ENCODE measurements at regions not wholly inside any gene's neighbourhood (a gene's known extent, or its start where the extent isn't known, plus 50 kb on each side); places are given as distances from the start of the nearest gene placed in this dataset.

GRCh38 chr9:103681435-103681834, 412.7 kb upstream of the SMC2 start:
- no peak for TF ChIP-seq EGR1 (IDR thresholded peaks at IDR 0.05)
- TF ChIP-seq ZBTB7A (IDR thresholded peaks at IDR 0.05; ENCODE audit: low read depth), result no peak
- no peak for TF ChIP-seq CREB1 (IDR thresholded peaks at IDR 0.05; ENCODE audit: low read depth)
- TF ChIP-seq NFIC (IDR thresholded peaks at IDR 0.05), result no peak
- TF ChIP-seq REST (IDR thresholded peaks at IDR 0.05; ENCODE audit: low read depth), result no peak
- TF ChIP-seq YY1 (IDR thresholded peaks at IDR 0.05; ENCODE audit: low read depth), result no peak
- no peak for TF ChIP-seq EP300 (IDR thresholded peaks at IDR 0.05; ENCODE audit: borderline replicate concordance)
- TF ChIP-seq TEAD4 (IDR thresholded peaks at IDR 0.05), result no peak
- TF ChIP-seq MAX (IDR thresholded peaks at IDR 0.05), result no peak
- no peak for TF ChIP-seq USF1 (IDR thresholded peaks at IDR 0.05)
- TF ChIP-seq FOXM1 (IDR thresholded peaks at IDR 0.05; ENCODE audit: borderline replicate concordance, low read depth), result no peak
- TF ChIP-seq CEBPB (IDR thresholded peaks at IDR 0.05), result no peak
- no peak for TF ChIP-seq TCF12 (IDR thresholded peaks at IDR 0.05; ENCODE audit: low read depth)
- TF ChIP-seq TAF1 (IDR thresholded peaks at IDR 0.05; ENCODE audit: low read depth), result no peak

GRCh38 chr9:103700195-103700962, 393.7 kb upstream of the SMC2 start:
- TF ChIP-seq MAX (IDR thresholded peaks at IDR 0.05) (no peak), EGR1 (IDR thresholded peaks at IDR 0.05) (no peak), FOXM1 (IDR thresholded peaks at IDR 0.05; ENCODE audit: borderline replicate concordance, low read depth) (no peak), REST (IDR thresholded peaks at IDR 0.05; ENCODE audit: low read depth) (no peak), RAD21 (IDR thresholded peaks at IDR 0.05; ENCODE audit: low read depth) (no peak), YY1 (IDR thresholded peaks at IDR 0.05; ENCODE audit: low read depth) (no peak), NFIC (IDR thresholded peaks at IDR 0.05) (no peak), USF1 (IDR thresholded peaks at IDR 0.05) (no peak), TEAD4 (IDR thresholded peaks at IDR 0.05) (no peak), CEBPB (IDR thresholded peaks at IDR 0.05) (no peak), EP300 (IDR thresholded peaks at IDR 0.05; ENCODE audit: borderline replicate concordance) (no peak), TAF1 (IDR thresholded peaks at IDR 0.05; ENCODE audit: low read depth) (no peak), ZBTB7A (IDR thresholded peaks at IDR 0.05; ENCODE audit: low read depth) (no peak), CREB1 (IDR thresholded peaks at IDR 0.05; ENCODE audit: low read depth) (no peak), TCF12 (IDR thresholded peaks at IDR 0.05; ENCODE audit: low read depth) (no peak)

GRCh38 chr9:103702572-103702971, 391.5 kb upstream of the SMC2 start:
- TF ChIP-seq RAD21 (IDR thresholded peaks at IDR 0.05; ENCODE audit: low read depth), result no peak
- TF ChIP-seq YY1 (IDR thresholded peaks at IDR 0.05; ENCODE audit: low read depth), result no peak
- TF ChIP-seq EGR1 (IDR thresholded peaks at IDR 0.05), result no peak
- no peak for TF ChIP-seq ZBTB7A (IDR thresholded peaks at IDR 0.05; ENCODE audit: low read depth)
- TF ChIP-seq MAX (IDR thresholded peaks at IDR 0.05), result no peak
- TF ChIP-seq CEBPB (IDR thresholded peaks at IDR 0.05), result no peak
- TF ChIP-seq USF1 (IDR thresholded peaks at IDR 0.05), result no peak
- TF ChIP-seq REST (IDR thresholded peaks at IDR 0.05; ENCODE audit: low read depth), result no peak
- no peak for TF ChIP-seq NFIC (IDR thresholded peaks at IDR 0.05)
- TF ChIP-seq TCF12 (IDR thresholded peaks at IDR 0.05; ENCODE audit: low read depth), result no peak
- TF ChIP-seq FOXM1 (IDR thresholded peaks at IDR 0.05; ENCODE audit: borderline replicate concordance, low read depth), result no peak
- no peak for TF ChIP-seq TAF1 (IDR thresholded peaks at IDR 0.05; ENCODE audit: low read depth)
- no peak for TF ChIP-seq TEAD4 (IDR thresholded peaks at IDR 0.05)
- no peak for TF ChIP-seq EP300 (IDR thresholded peaks at IDR 0.05; ENCODE audit: borderline replicate concordance)
- no peak for TF ChIP-seq CREB1 (IDR thresholded peaks at IDR 0.05; ENCODE audit: low read depth)
